HG03025 (cell line): ENCODE measurements at regions not wholly inside any gene's neighbourhood (a gene's known extent, or its start where the extent isn't known, plus 50 kb on each side); places are given as distances from the start of the nearest gene placed in this dataset.
"Not testable (repeated sequence)": the region's sequence is repeated elsewhere in the genome, so short reads cannot be mapped to it uniquely, and the experiment has no call there.

Experiments
- ATAC-seq: cut with Tn5 transposase; IDR thresholded peaks from one replicate; pipeline ENCODE4 v1.9.1; 2021; ENCODE audit warnings: mild to moderate bottlenecking, moderate library complexity; ENCODE audit not compliant: unreplicated experiment, low FRiP score

- no peak for ATAC-seq
Observed at GRCh38 chr3:70744536-70744935, 432.1 kb upstream of the MDFIC2 start.

GRCh38 chr3:70743754-70744153 lies 431.3 kb upstream of the MDFIC2 start:
- ATAC-seq, result no peak

GRCh38 chr3:70742081-70742480 lies 429.6 kb upstream of the MDFIC2 start:
- no peak for ATAC-seq

- no peak for ATAC-seq
Observed at GRCh38 chr3:70740872-70741271, 428.4 kb upstream of the MDFIC2 start.

GRCh38 chr3:70740071-70740470 lies 427.6 kb upstream of the MDFIC2 start:
- ATAC-seq, result no peak

GRCh38 chr3:70738291-70738681 lies 425.8 kb upstream of the MDFIC2 start:
- ATAC-seq, result no peak

- ATAC-seq, result no peak
Observed at GRCh38 chr3:70737666-70738290, 425.3 kb upstream of the MDFIC2 start.

- ATAC-seq, result no peak
Observed at GRCh38 chr3:70736009-70736408, 423.6 kb upstream of the MDFIC2 start.

GRCh38 chr3:70734756-70735155 lies 422.3 kb upstream of the MDFIC2 start:
- no peak for ATAC-seq

- ATAC-seq, result no peak
Observed at GRCh38 chr3:70731046-70731445, 418.6 kb upstream of the MDFIC2 start.

- no peak for ATAC-seq
Observed at GRCh38 chr3:70729845-70730244, 417.4 kb upstream of the MDFIC2 start.

GRCh38 chr3:70728311-70728710 lies 415.9 kb upstream of the MDFIC2 start:
- no peak for ATAC-seq

- ATAC-seq, result no peak
Observed at GRCh38 chr3:70726961-70727360, 414.5 kb upstream of the MDFIC2 start.

- ATAC-seq, result no peak
Observed at GRCh38 chr3:70726096-70726938, 413.9 kb upstream of the MDFIC2 start.

GRCh38 chr3:70722018-70722417 lies 409.6 kb upstream of the MDFIC2 start:
- no peak for ATAC-seq

- ATAC-seq, result no peak
Observed at GRCh38 chr3:70716832-70717231, 404.4 kb upstream of the MDFIC2 start.

- no peak for ATAC-seq
Observed at GRCh38 chr3:70712449-70713082, 400.1 kb upstream of the MDFIC2 start.

GRCh38 chr3:70703305-70704102 lies 391.1 kb upstream of the MDFIC2 start:
- ATAC-seq, result no peak

GRCh38 chr3:70702132-70702531 lies 389.7 kb upstream of the MDFIC2 start:
- ATAC-seq, result no peak

- no peak for ATAC-seq
Observed at GRCh38 chr3:70684701-70685100, 372.3 kb upstream of the MDFIC2 start.

GRCh38 chr3:70675810-70676209 lies 363.4 kb upstream of the MDFIC2 start:
- ATAC-seq, result not testable (repeated sequence)
